Activated naive CD8-positive, alpha-beta T cell treated with anti-CD3 and anti-CD28 coated beads, Interleukin-2, amount 50 U/mL, for 16 hours (primary cell): ENCODE measurements at regions not wholly inside any gene's neighbourhood (a gene's known extent, or its start where the extent isn't known, plus 50 kb on each side); places are given as distances from the start of the nearest gene placed in this dataset.

Experiments
- DNase-seq: peaks from one replicate; pipeline ENCODE4 v3.0.0-alpha.2; 2020; ENCODE audit warnings: low read depth, low spot score

GRCh38 chr4:147425019-147425418 lies 55.9 kb upstream of the EDNRA start:
- no peak for DNase-seq

- no peak for DNase-seq
Measured at GRCh38 chr4:147428583-147428982, 52.3 kb upstream of the EDNRA start.

DNA sequence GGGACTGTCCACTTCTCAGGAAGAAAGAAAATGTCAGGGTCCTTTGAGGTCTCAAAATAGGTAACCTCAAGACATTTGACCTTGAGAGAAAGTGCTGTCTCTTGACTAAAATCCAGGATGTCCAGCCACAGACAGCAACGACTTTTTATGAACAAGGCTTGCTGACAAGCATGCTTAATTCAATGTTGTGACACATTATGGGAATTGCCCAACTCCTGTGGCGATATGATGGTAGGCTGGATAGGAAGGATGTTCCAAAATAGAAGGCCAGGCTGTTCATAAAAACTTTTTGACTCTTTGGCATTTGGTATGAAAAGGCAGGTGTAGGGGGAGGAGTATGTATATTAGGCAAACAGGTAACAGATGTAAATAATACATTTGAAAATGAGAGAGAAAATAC lies 50.8 kb upstream of the EDNRA start:
- DNase-seq: no peak
